Small intestine (tissue), 7 donors: ENCODE measurements at regions not wholly inside any gene's neighbourhood (a gene's known extent, or its start where the extent isn't known, plus 50 kb on each side); places are given as distances from the start of the nearest gene placed in this dataset.

Experiments
- DNase-seq, 2 donors: peaks; one replicate each; pipeline versions ENCODE4 v3.0.0 to v3.0.0-alpha.2; 2013
- FAIRE-seq: peaks from 2 replicates; lab custom pipeline; 2012; peaks lifted over from hg19 to GRCh38; lab: Jason Lieb, UNC
- H3K27ac ChIP-seq, 3 donors: one replicate each; pipeline ENCODE4 v1.5.1; 2013; ENCODE audit warnings: low read length in 2 of 3, mild to moderate bottlenecking in 2 of 3, control low read depth in 1 of 3, inconsistent platforms in 1 of 3, low read depth in 1 of 3, moderate library complexity in 1 of 3
- H3K27me3 ChIP-seq, 3 donors: one replicate each; pipeline ENCODE4 v1.6.1; 2013; ENCODE audit warnings: low read length in 3 of 3, inconsistent platforms in 1 of 3; ENCODE audit not compliant: control insufficient read depth in 3 of 3, insufficient read depth in 3 of 3
- H3K36me3 ChIP-seq, 3 donors: one replicate each; pipeline ENCODE4 v1.6.1; 2013; ENCODE audit warnings: low read length in 3 of 3, inconsistent platforms in 1 of 3, low read depth in 1 of 3, mild to moderate bottlenecking in 1 of 3, moderate library complexity in 1 of 3; ENCODE audit not compliant: control insufficient read depth in 3 of 3, insufficient read depth in 2 of 3
- H3K4me1 ChIP-seq, 3 donors: one replicate each; pipeline ENCODE4 v1.6.1; 2013; ENCODE audit warnings: low read length in 2 of 3, inconsistent platforms in 1 of 3, low read depth in 1 of 3, mild to moderate bottlenecking in 1 of 3, moderate library complexity in 1 of 3; ENCODE audit not compliant: control insufficient read depth in 3 of 3, insufficient read depth in 2 of 3
- H3K4me3 ChIP-seq, 3 donors: one replicate each; pipeline ENCODE4 v1.5.1; 2013; ENCODE audit warnings: low read length in 3 of 3, control low read depth in 1 of 3, inconsistent platforms in 1 of 3, low read depth in 1 of 3, mild to moderate bottlenecking in 1 of 3, moderate library complexity in 1 of 3
- H3K9me3 ChIP-seq, 2 donors: one replicate each; pipeline ENCODE4 v1.6.1; 2013; ENCODE audit warnings: low read depth in 1 of 2, low read length in 1 of 2; ENCODE audit not compliant: control insufficient read depth in 2 of 2, insufficient read depth in 1 of 2
- WGBS, 3 donors: extraction: QIAGEN DNeasy Blood & Tissue Kit; methylation state at CpG; one replicate each; pipeline ENCODE4 v1.1.7; 2013; 5-methylcytosine and 5-hydroxymethylcytosine counted together
- donor health status: healthy with polysubstance abuse.
- donor health status: control.
- donor health status: control.
- donor health status: Bipolar disorder and iron deficiency.
- donor health status: healthy.

- Histone ChIP-seq H3K9me3 (no peaks in the 10 kb centered on the region), H3K36me3 (no peaks in the 10 kb centered on the region), H3K4me1 (peaks cover 0 to 5% (median 0%) of the 10 kb centered on the region in 3 donors), H3K27ac (no peak overlapping the region), H3K27me3 (no peaks in the 10 kb centered on the region), H3K4me3 (no peak overlapping the region)
- DNase-seq (no peak), FAIRE-seq (no peak)
- WGBS, 3 donors, result 57 to 70% (median 63%) methylated on average over 9 of the region's 9 CpGs
Observed at GRCh38 chr6:21970569-21971300, 326.1 kb downstream of the PRL start.

GRCh38 chr6:21971541-21971940, 325.3 kb downstream of the PRL start:
- FAIRE-seq (no peak), DNase-seq (no peak)
- no peaks in the 10 kb centered on the region for H3K36me3 ChIP-seq
- no peaks in the 10 kb centered on the region for H3K27me3 ChIP-seq
- WGBS, 3 donors, result 7 to 89% (median 89%) methylated on average over 1 of the region's 1 CpG
- no peaks in the 10 kb centered on the region for H3K9me3 ChIP-seq
- no peak overlapping the region for H3K4me3 ChIP-seq
- H3K27ac ChIP-seq, result no peak overlapping the region
- H3K4me1 ChIP-seq, result peaks cover 0 to 5% (median 0%) of the 10 kb centered on the region in 3 donors

GRCh38 chr6:21972516-21972915, 324.3 kb downstream of the PRL start:
- no peak overlapping the region for H3K27ac ChIP-seq
- FAIRE-seq, result no peak

GRCh38 chr6:21977346-21977745, 319.5 kb downstream of the PRL start:
- DNase-seq (no peak), FAIRE-seq (no peak)
- Histone ChIP-seq H3K4me3 (no peak overlapping the region), H3K4me1 (no peaks in the 10 kb centered on the region), H3K36me3 (no peaks in the 10 kb centered on the region), H3K9me3 (no peaks in the 10 kb centered on the region), H3K27ac (no peak overlapping the region), H3K27me3 (no peaks in the 10 kb centered on the region)
- WGBS, 3 donors, result 88 to 100% (median 89%) methylated on average over 1 of the region's 1 CpG

More at GRCh38 chr6:21972516-21972915, 324.3 kb downstream of the PRL start:
- no peak for DNase-seq
- H3K4me3 ChIP-seq, result no peak overlapping the region
- WGBS, 3 donors, result 87 to 94% (median 89%) methylated on average over 5 of the region's 5 CpGs
- no peaks in the 10 kb centered on the region for H3K36me3 ChIP-seq
- no peaks in the 10 kb centered on the region for H3K27me3 ChIP-seq
- H3K4me1 ChIP-seq, result peaks cover 0 to 1% (median 0%) of the 10 kb centered on the region in 3 donors
- H3K9me3 ChIP-seq, result no peaks in the 10 kb centered on the region

- Histone ChIP-seq H3K36me3 (no peaks in the 10 kb centered on the region), H3K9me3 (no peaks in the 10 kb centered on the region), H3K27ac (no peak overlapping the region), H3K4me3 (no peak overlapping the region), H3K27me3 (no peaks in the 10 kb centered on the region), H3K4me1 (peaks cover 0 to under 1% (median 0%) of the 10 kb centered on the region in 3 donors)
- FAIRE-seq (no peak), DNase-seq (no peak)
- 57 to 100% (median 96%) methylated on average over 1 of the region's 1 CpG for WGBS, 3 donors
Observed at GRCh38 chr6:21981235-21981833, 315.5 kb downstream of the PRL start.

GRCh38 chr6:21984135-21984534, 312.7 kb downstream of the PRL start:
- Histone ChIP-seq H3K36me3 (no peaks in the 10 kb centered on the region), H3K4me1 (peaks cover 0 to 13% (median 2%) of the 10 kb centered on the region in 3 donors), H3K27ac (no peak overlapping the region), H3K27me3 (no peaks in the 10 kb centered on the region), H3K4me3 (no peak overlapping the region), H3K9me3 (no peaks in the 10 kb centered on the region)
- WGBS, 3 donors, result 68 to 82% (median 77%) methylated on average over 4 of the region's 4 CpGs
- no peak for DNase-seq
- FAIRE-seq, result no peak

GRCh38 chr6:21984561-21984960, 312.3 kb downstream of the PRL start:
- no peak for FAIRE-seq
- WGBS, 3 donors, result 27 to 44% (median 36%) methylated on average over 1 of the region's 1 CpG

GRCh38 chr6:21985904-21986303, 310.9 kb downstream of the PRL start:
- Histone ChIP-seq H3K4me1 (peaks cover 0 to 13% (median 2%) of the 10 kb centered on the region in 3 donors), H3K36me3 (no peaks in the 10 kb centered on the region), H3K27ac (no peak overlapping the region), H3K27me3 (no peaks in the 10 kb centered on the region), H3K4me3 (no peak overlapping the region), H3K9me3 (no peaks in the 10 kb centered on the region)
- FAIRE-seq (no peak), DNase-seq (no peak)
- WGBS, 3 donors, result 76 to 86% (median 82%) methylated on average over 1 of the region's 1 CpG

More at GRCh38 chr6:21984561-21984960, 312.3 kb downstream of the PRL start:
- Histone ChIP-seq H3K27me3 (no peaks in the 10 kb centered on the region), H3K36me3 (no peaks in the 10 kb centered on the region), H3K4me1 (peaks cover 0 to 13% (median 2%) of the 10 kb centered on the region in 3 donors), H3K9me3 (no peaks in the 10 kb centered on the region), H3K4me3 (no peak overlapping the region), H3K27ac (no peak overlapping the region)
- DNase-seq, result no peak
